SU-DHL-6 (cell line): ENCODE measurements at regions not wholly inside any gene's neighbourhood (a gene's known extent, or its start where the extent isn't known, plus 50 kb on each side); places are given as distances from the start of the nearest gene placed in this dataset.

Experiments
- H2AFZ ChIP-seq: fragments of 200-600 bp; sonication (generic); 2 replicates; pipeline ENCODE4 v1.6.1; 2014; ENCODE audit warnings: low read depth, mild to moderate bottlenecking, moderate library complexity, mixed read lengths, antibody characterized with exemption, low read length; ENCODE audit not compliant: severe bottlenecking
- H3F3A ChIP-seq: fragments of 200-600 bp; shearing (Covaris generic); 2 replicates; pipeline ENCODE4 v1.6.0; 2016; ENCODE audit warnings: antibody characterized with exemption, mild to moderate bottlenecking; ENCODE audit not compliant: insufficient read depth
- H3K27ac ChIP-seq: fragments of 200-600 bp; sonication (generic); 2 replicates; pipeline ENCODE4 v1.5.1; 2016; ENCODE audit warnings: low read depth, mild to moderate bottlenecking, low read length, moderate library complexity, mixed read lengths
- H3K27me3 ChIP-seq: fragments of 200-600 bp; sonication (generic), shearing (Covaris generic); 2 replicates; pipeline ENCODE4 v1.6.0; 2014; ENCODE audit warnings: mild to moderate bottlenecking, low read length
- H3K36me3 ChIP-seq: fragments of 200-600 bp; sonication (generic); 2 replicates; pipeline ENCODE4 v1.6.1; 2014; ENCODE audit warnings: mild to moderate bottlenecking, low read length, mixed read lengths
- H3K4me2 ChIP-seq: fragments of 300-600, 200-600 bp; shearing (Covaris generic), sonication (generic); 2 replicates; pipeline ENCODE4 v1.6.0; 2014; ENCODE audit warnings: low read length, low read depth, mild to moderate bottlenecking; ENCODE audit not compliant: poor library complexity, severe bottlenecking
- H3K4me3 ChIP-seq: fragments of 200-600 bp; sonication (generic); 2 replicates; pipeline ENCODE4 v1.5.1; 2014; ENCODE audit warnings: antibody characterized with exemption, low read length, mild to moderate bottlenecking, mixed read lengths; ENCODE audit not compliant: insufficient read depth, poor library complexity, severe bottlenecking
- H3K79me2 ChIP-seq: fragments of 200-600 bp; sonication (generic); 2 replicates; pipeline ENCODE4 v1.6.1; 2014; ENCODE audit warnings: mild to moderate bottlenecking, low read length, moderate library complexity; ENCODE audit not compliant: insufficient read depth
- H3K9ac ChIP-seq: fragments of 200-600 bp; sonication (generic); 2 replicates; pipeline ENCODE4 v1.7.0; 2014; ENCODE audit warnings: mild to moderate bottlenecking, low read length
- H3K9me2 ChIP-seq: fragments of 200-600 bp; sonication (generic); replicated peaks from 2 replicates; pipeline ENCODE4 v1.6.1; 2014; ENCODE audit warnings: low read length; ENCODE audit not compliant: insufficient read depth
- H3K9me3 ChIP-seq: fragments of 200-600 bp; sonication (generic); 2 replicates; pipeline ENCODE4 v1.6.1; 2014; ENCODE audit warnings: low read length, mixed read lengths; ENCODE audit not compliant: insufficient read depth
- H4K20me1 ChIP-seq: fragments of 200-600 bp; sonication (generic); 2 replicates; pipeline ENCODE4 v1.6.1; 2014; ENCODE audit warnings: low read depth, mild to moderate bottlenecking, antibody characterized with exemption, low read length, moderate library complexity, mixed read lengths
- CTCF ChIP-seq: fragments of 200-600 bp; sonication (generic); IDR thresholded peaks from one replicate; pipeline ENCODE4 v1.5.1; 2017; ENCODE audit warnings: antibody characterized with exemption, mild to moderate bottlenecking, low read length, moderate library complexity; ENCODE audit not compliant: insufficient read depth, poor library complexity, severe bottlenecking
- EZH2phosphoT487 ChIP-seq: fragments of 200-600 bp; sonication (generic), shearing (Covaris generic); conservative IDR thresholded peaks from 2 replicates; pipeline ENCODE4 v1.6.1; 2018; ENCODE audit warnings: mild to moderate bottlenecking, antibody characterized with exemption, low read length, moderate library complexity, mixed read lengths

- Histone ChIP-seq H4K20me1 (no peaks in the 10 kb centered on the region), H3K79me2 (no peaks in the 10 kb centered on the region), H3K9me3 (no peaks in the 10 kb centered on the region), H3K27me3 (no peaks in the 10 kb centered on the region), H3K9me2 (no peaks in the 10 kb centered on the region), H3F3A (no peaks in the 10 kb centered on the region), H3K4me2 (no peak overlapping the region), H3K4me3 (no peak overlapping the region), H3K36me3 (no peaks in the 10 kb centered on the region), H2AFZ (no peak overlapping the region), H3K9ac (no peak overlapping the region), H3K27ac (no peak overlapping the region)
- TF ChIP-seq EZH2phosphoT487 (no peak), CTCF (no peak)
Measured at GRCh38 chr6:71385111-71385822, 96.7 kb downstream of the OGFRL1 start.

GRCh38 chr6:71386215-71386614, 97.6 kb downstream of the OGFRL1 start:
- no peak overlapping the region for H3K4me2 ChIP-seq
- no peak overlapping the region for H3K9ac ChIP-seq
- no peaks in the 10 kb centered on the region for H3K36me3 ChIP-seq
- H3K9me2 ChIP-seq = no peaks in the 10 kb centered on the region
- no peaks in the 10 kb centered on the region for H3K79me2 ChIP-seq
- H3F3A ChIP-seq = no peaks in the 10 kb centered on the region
- TF ChIP-seq EZH2phosphoT487 = no peak
- no peak for TF ChIP-seq CTCF
- no peak overlapping the region for H3K27ac ChIP-seq
- no peaks in the 10 kb centered on the region for H4K20me1 ChIP-seq
- H3K4me3 ChIP-seq = no peak overlapping the region
- H2AFZ ChIP-seq = no peak overlapping the region
- no peaks in the 10 kb centered on the region for H3K27me3 ChIP-seq
- no peaks in the 10 kb centered on the region for H3K9me3 ChIP-seq

GRCh38 chr6:71387179-71387578, 98.6 kb downstream of the OGFRL1 start:
- no peak overlapping the region for H3K9ac ChIP-seq
- no peaks in the 10 kb centered on the region for H3K9me3 ChIP-seq
- no peak overlapping the region for H3K4me2 ChIP-seq
- TF ChIP-seq EZH2phosphoT487 (no peak), CTCF (no peak)
- no peaks in the 10 kb centered on the region for H3K79me2 ChIP-seq
- no peaks in the 10 kb centered on the region for H3F3A ChIP-seq
- no peak overlapping the region for H3K27ac ChIP-seq
- no peaks in the 10 kb centered on the region for H3K9me2 ChIP-seq
- H3K4me3 ChIP-seq = no peak overlapping the region
- H2AFZ ChIP-seq = no peak overlapping the region
- H3K27me3 ChIP-seq = no peaks in the 10 kb centered on the region
- H4K20me1 ChIP-seq = no peaks in the 10 kb centered on the region
- no peaks in the 10 kb centered on the region for H3K36me3 ChIP-seq
